Hematopoietic multipotent progenitor cell treated with erythropoietin and hydrocortisone succinate and interleukin-3 and kit ligand, for 4 days (in vitro differentiated cells): ENCODE measurements at regions not wholly inside any gene's neighbourhood (a gene's known extent, or its start where the extent isn't known, plus 50 kb on each side); places are given as distances from the start of the nearest gene placed in this dataset.
"Not testable (repeated sequence)": the region's sequence is repeated elsewhere in the genome, so short reads cannot be mapped to it uniquely, and the experiment has no call there.

ENCODE experiments used
- DNase-seq: peaks from one replicate; pipeline ENCODE4 v3.0.0-alpha.2; 2015

- no peak for DNase-seq
These were observed 119.7 kb downstream of the DTL start for GRCh38 chr1:212155219-212155618.

- DNase-seq = no peak
These were observed 121.7 kb downstream of the DTL start for GRCh38 chr1:212157252-212157651.

- DNase-seq = no peak
These were observed 123.6 kb downstream of the DTL start for GRCh38 chr1:212158912-212159796.

- peak; percentile 65 for DNase-seq
These were observed 123.9 kb upstream of the PPP2R5A start for GRCh38 chr1:212161231-212161781.

- peak; percentile 66 for DNase-seq
These were observed 122.6 kb upstream of the PPP2R5A start for GRCh38 chr1:212162635-212163034.

- no peak for DNase-seq
These were observed 120.9 kb upstream of the PPP2R5A start for GRCh38 chr1:212164095-212164872.

- no peak for DNase-seq
These were observed 119.0 kb upstream of the PPP2R5A start for GRCh38 chr1:212166244-212166643.

- DNase-seq = peak; percentile 36
These were observed 118.6 kb upstream of the PPP2R5A start for GRCh38 chr1:212166644-212167043.

GRCh38 chr1:212167098-212167497, 118.1 kb upstream of the PPP2R5A start:
- peak; percentile 44 for DNase-seq

- DNase-seq = no peak
These were observed 111.6 kb upstream of the PPP2R5A start for GRCh38 chr1:212173567-212173966.

- not testable (repeated sequence) for DNase-seq
These were observed 110.9 kb upstream of the PPP2R5A start for GRCh38 chr1:212174295-212174694.

- no peak for DNase-seq
These were observed 107.7 kb upstream of the PPP2R5A start for GRCh38 chr1:212177542-212177941.

GRCh38 chr1:212178851-212179250, 106.4 kb upstream of the PPP2R5A start:
- DNase-seq = no peak

GRCh38 chr1:212179394-212180076, 105.7 kb upstream of the PPP2R5A start:
- DNase-seq = no peak

- no peak for DNase-seq
These were observed 104.0 kb upstream of the PPP2R5A start for GRCh38 chr1:212181015-212181882.

- no peak for DNase-seq
These were observed 103.0 kb upstream of the PPP2R5A start for GRCh38 chr1:212182171-212182570.

- no peak for DNase-seq
These were observed 102.6 kb upstream of the PPP2R5A start for GRCh38 chr1:212182579-212182978.

GRCh38 chr1:212186427-212187207, 98.6 kb upstream of the PPP2R5A start:
- peak; percentile 30 for DNase-seq

- DNase-seq = no peak
These were observed 96.4 kb upstream of the PPP2R5A start for GRCh38 chr1:212188599-212189351.

- no peak for DNase-seq
These were observed 95.9 kb upstream of the PPP2R5A start for GRCh38 chr1:212189352-212189738.
